ENCODE measurements at regions not wholly inside any gene's neighbourhood (a gene's known extent, or its start where the extent isn't known, plus 50 kb on each side); places are given as distances from the start of the nearest gene placed in this dataset.
"Not testable (repeated sequence)": the region's sequence is repeated elsewhere in the genome, so short reads cannot be mapped to it uniquely, and the experiment has no call there.

GRCh38 chr6:139702706-139703105, 328.3 kb upstream of the CITED2 start:
- DNase-seq, result no peak

GRCh38 chr6:139701695-139702094, 327.2 kb upstream of the CITED2 start:
- DNase-seq, result no peak

- no peak for DNase-seq
These were observed 326.6 kb upstream of the CITED2 start for GRCh38 chr6:139701003-139701402.

- DNase-seq, result no peak
These were observed 325.5 kb upstream of the CITED2 start for GRCh38 chr6:139699911-139700310.

GRCh38 chr6:139699335-139699734, 324.9 kb upstream of the CITED2 start:
- no peak for DNase-seq

GRCh38 chr6:139698526-139699176, 324.2 kb upstream of the CITED2 start:
- DNase-seq, result no peak

GRCh38 chr6:139697856-139698255, 323.4 kb upstream of the CITED2 start:
- not testable (repeated sequence) for DNase-seq

- DNase-seq, result not testable (repeated sequence)
These were observed 322.5 kb upstream of the CITED2 start for GRCh38 chr6:139696991-139697390.

GRCh38 chr6:139695361-139695760, 320.9 kb upstream of the CITED2 start:
- no peak for DNase-seq

GRCh38 chr6:139693735-139694134, 319.3 kb upstream of the CITED2 start:
- no peak for DNase-seq

GRCh38 chr6:139690007-139690406, 315.6 kb upstream of the CITED2 start:
- DNase-seq, result no peak

GRCh38 chr6:139687055-139687454, 312.6 kb upstream of the CITED2 start:
- DNase-seq, result no peak

- DNase-seq, result no peak
These were observed 311.9 kb upstream of the CITED2 start for GRCh38 chr6:139686308-139686707.

GRCh38 chr6:139685009-139685408, 310.6 kb upstream of the CITED2 start:
- no peak for DNase-seq

- DNase-seq, result no peak
These were observed 306.4 kb upstream of the CITED2 start for GRCh38 chr6:139680819-139681218.

GRCh38 chr6:139679516-139680179, 305.2 kb upstream of the CITED2 start:
- DNase-seq, result no peak

- no peak for DNase-seq
These were observed 302.3 kb upstream of the CITED2 start for GRCh38 chr6:139676718-139677117.

GRCh38 chr6:139666284-139666683, 291.8 kb upstream of the CITED2 start:
- no peak for DNase-seq

- DNase-seq, result no peak
These were observed 289.5 kb upstream of the CITED2 start for GRCh38 chr6:139663996-139664395.

GRCh38 chr6:139659711-139660110, 285.3 kb upstream of the CITED2 start:
- DNase-seq, result no peak

GRCh38 chr6:139659196-139659595, 284.7 kb upstream of the CITED2 start:
- no peak for DNase-seq

GRCh38 chr6:139657119-139657518, 282.7 kb upstream of the CITED2 start:
- no peak for DNase-seq

GRCh38 chr6:139655783-139656705, 281.6 kb upstream of the CITED2 start:
- no peak for DNase-seq

Measured in hematopoietic multipotent progenitor cell treated with erythropoietin and hydrocortisone succinate and interleukin-3 and kit ligand, for 8 days (in vitro differentiated cells).